Neural crest cell (in vitro differentiated cells): ENCODE measurements at regions not wholly inside any gene's neighbourhood (a gene's known extent, or its start where the extent isn't known, plus 50 kb on each side); places are given as distances from the start of the nearest gene placed in this dataset.

Experiments
- DNase-seq: peaks from one replicate; pipeline ENCODE4 v3.0.0; 2021; ENCODE audit warnings: low read depth, mixed read lengths, low spot score
- H3K27ac Mint-ChIP-seq: one replicate; pipeline ENCODE4 v1.8.0; 2021; ENCODE audit warnings: mild to moderate bottlenecking, mixed read lengths; ENCODE audit not compliant: unreplicated experiment
- H3K27me3 Mint-ChIP-seq: 2 replicates; pipeline ENCODE4 v1.8.0; 2021; ENCODE audit warnings: low read depth, mild to moderate bottlenecking, mixed read lengths
- H3K36me3 Mint-ChIP-seq: 2 replicates; pipeline ENCODE4 v1.8.0; 2021; ENCODE audit warnings: low read depth, mild to moderate bottlenecking, mixed read lengths
- H3K4me1 Mint-ChIP-seq: 2 replicates; pipeline ENCODE4 v1.8.0; 2021; ENCODE audit warnings: mixed read lengths
- H3K4me3 Mint-ChIP-seq: one replicate; pipeline ENCODE4 v1.8.0; 2021; ENCODE audit warnings: mild to moderate bottlenecking, mixed read lengths
- H3K9me3 Mint-ChIP-seq: 2 replicates; pipeline ENCODE4 v1.8.0; 2021; ENCODE audit warnings: mixed read lengths
- CTCF ChIP-seq: fragments of 200-600 bp; sonication (generic); conservative IDR thresholded peaks from 2 replicates; pipeline ENCODE4 v1.5.0; 2021; ENCODE audit warnings: antibody characterized with exemption, mild to moderate bottlenecking

DNA sequence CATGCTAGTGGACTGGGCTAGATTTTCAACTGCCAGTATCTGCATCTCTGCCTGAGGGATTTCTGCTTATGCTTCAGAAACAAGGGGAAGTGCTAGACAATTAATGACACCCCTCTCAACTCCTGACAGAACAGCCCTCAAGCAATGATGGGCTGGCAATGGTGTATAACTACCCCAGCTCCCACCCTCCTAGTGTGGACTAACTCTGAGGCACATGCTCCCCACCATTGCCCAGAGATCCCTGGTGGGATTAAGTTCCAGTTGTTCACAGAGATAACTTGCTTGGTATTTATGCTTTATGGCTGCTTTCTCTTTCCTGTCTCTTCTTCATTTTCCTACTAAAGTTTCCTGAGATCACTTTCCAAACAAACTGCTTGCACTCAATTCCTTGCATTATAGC is 113.5 kb downstream of the RPS24 start:
- H3K9me3 Mint-ChIP-seq: peaks cover 3% of the 10 kb centered on the region
- H3K36me3 Mint-ChIP-seq: no peaks in the 10 kb centered on the region
- no peaks in the 10 kb centered on the region for H3K27me3 Mint-ChIP-seq
- no peak for DNase-seq
- no peak overlapping the region for H3K4me3 Mint-ChIP-seq
- no peak overlapping the region for H3K27ac Mint-ChIP-seq
- H3K4me1 Mint-ChIP-seq: no peaks in the 10 kb centered on the region
- no peak for TF ChIP-seq CTCF

DNA sequence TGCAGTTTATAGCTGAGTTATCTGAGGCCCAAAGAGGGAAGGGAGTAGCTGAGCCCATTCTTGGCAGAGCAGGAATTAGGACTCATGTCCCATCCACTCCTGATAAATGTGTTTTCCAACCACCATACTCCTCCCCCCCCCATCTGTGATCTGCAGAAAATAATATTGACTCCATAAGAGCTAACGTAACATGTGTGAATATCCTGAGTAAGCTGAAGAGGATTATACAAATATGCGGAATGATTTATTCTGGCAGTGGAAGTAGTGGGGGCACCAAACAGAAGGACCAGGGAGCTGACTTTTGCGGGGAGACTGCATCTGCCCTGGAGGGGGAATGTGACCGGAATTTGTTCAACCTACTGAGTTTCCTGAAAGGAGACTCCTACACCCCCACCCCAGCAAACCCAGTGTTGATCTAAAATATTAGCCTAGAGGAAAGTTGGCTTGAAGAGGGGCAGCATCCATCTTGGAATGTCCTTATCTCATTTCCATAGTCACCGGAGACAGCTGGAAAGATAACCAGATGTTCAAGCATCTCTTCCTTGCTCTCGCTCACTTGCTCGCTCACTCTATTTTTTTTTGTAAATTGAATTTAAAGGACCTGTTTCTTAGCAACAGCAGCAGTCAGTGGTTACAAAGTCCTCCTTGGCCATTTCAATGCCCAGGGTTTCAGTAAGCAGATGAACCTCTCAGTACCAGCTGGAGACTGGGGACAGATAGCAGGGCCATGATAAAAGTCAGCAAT is 114.7 kb downstream of the RPS24 start:
- peaks cover 3% of the 10 kb centered on the region for H3K9me3 Mint-ChIP-seq
- no peak overlapping the region for H3K27ac Mint-ChIP-seq

GRCh38 chr10:78148961-78149612 is 115.4 kb downstream of the RPS24 start:
- no peaks in the 10 kb centered on the region for H3K36me3 Mint-ChIP-seq
- no peaks in the 10 kb centered on the region for H3K4me1 Mint-ChIP-seq
- TF ChIP-seq CTCF: no peak
- DNase-seq: no peak
- peaks cover 3% of the 10 kb centered on the region for H3K9me3 Mint-ChIP-seq
- H3K4me3 Mint-ChIP-seq: no peak overlapping the region
- no peaks in the 10 kb centered on the region for H3K27me3 Mint-ChIP-seq
- no peak overlapping the region for H3K27ac Mint-ChIP-seq

More for the DNA sequence above, 114.7 kb downstream of the RPS24 start:
- TF ChIP-seq CTCF: no peak
- Mint-ChIP-seq H3K27me3 (no peaks in the 10 kb centered on the region), H3K36me3 (no peaks in the 10 kb centered on the region), H3K4me3 (no peak overlapping the region), H3K4me1 (no peaks in the 10 kb centered on the region)
- no peak for DNase-seq

DNA sequence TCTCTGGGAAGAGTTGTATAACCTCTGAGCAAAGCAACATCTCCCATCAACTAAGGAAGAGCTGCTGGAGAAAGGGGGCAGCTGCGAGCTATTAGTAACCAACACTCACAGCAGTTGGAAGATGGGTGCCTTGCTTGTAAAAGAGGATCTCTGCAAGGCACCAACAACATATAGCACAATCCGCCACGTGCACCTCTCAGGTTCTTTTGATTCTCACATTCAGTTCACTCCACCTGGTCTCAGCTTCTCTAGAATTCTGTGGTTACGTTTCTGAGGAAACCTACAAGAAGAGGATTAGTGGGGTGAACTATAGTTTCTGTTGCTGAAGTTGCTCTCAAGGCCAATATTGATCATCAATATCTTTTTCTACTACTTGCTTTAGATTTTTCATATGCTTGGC is 117.1 kb downstream of the RPS24 start:
- no peak for TF ChIP-seq CTCF
- no peaks in the 10 kb centered on the region for H3K36me3 Mint-ChIP-seq
- H3K9me3 Mint-ChIP-seq: peaks cover under 1% of the 10 kb centered on the region
- H3K27ac Mint-ChIP-seq: no peak overlapping the region
- no peaks in the 10 kb centered on the region for H3K4me1 Mint-ChIP-seq
- H3K27me3 Mint-ChIP-seq: no peaks in the 10 kb centered on the region
- no peak overlapping the region for H3K4me3 Mint-ChIP-seq
- no peak for DNase-seq

DNA sequence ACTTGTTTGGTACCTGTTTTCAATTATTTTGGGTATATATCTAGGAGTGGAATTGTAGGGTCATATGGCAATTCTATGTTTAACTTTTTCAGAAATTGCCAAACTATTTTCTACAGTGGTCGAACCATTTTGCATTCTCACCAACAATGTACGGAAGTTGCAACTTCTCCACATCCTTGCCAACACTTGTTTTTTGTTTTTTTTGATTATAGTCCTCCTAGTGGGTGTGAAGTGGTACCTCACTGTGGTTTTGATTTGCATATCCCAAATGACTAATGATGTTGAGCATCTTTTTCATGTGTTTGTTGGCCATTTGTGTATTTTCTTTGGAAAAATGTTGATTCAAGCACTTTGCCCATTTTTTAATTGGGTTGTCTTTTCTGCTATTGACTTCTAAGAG is 122.1 kb downstream of the RPS24 start:
- no peak overlapping the region for H3K27ac Mint-ChIP-seq
- no peaks in the 10 kb centered on the region for H3K9me3 Mint-ChIP-seq
- H3K4me1 Mint-ChIP-seq: peaks cover 4% of the 10 kb centered on the region
- peak; percentile 42 for TF ChIP-seq CTCF
- H3K4me3 Mint-ChIP-seq: no peak overlapping the region
- no peak for DNase-seq
- H3K27me3 Mint-ChIP-seq: no peaks in the 10 kb centered on the region
- no peaks in the 10 kb centered on the region for H3K36me3 Mint-ChIP-seq
